ENCODE measurements at regions not wholly inside any gene's neighbourhood (a gene's known extent, or its start where the extent isn't known, plus 50 kb on each side); places are given as distances from the start of the nearest gene placed in this dataset.

DNA sequence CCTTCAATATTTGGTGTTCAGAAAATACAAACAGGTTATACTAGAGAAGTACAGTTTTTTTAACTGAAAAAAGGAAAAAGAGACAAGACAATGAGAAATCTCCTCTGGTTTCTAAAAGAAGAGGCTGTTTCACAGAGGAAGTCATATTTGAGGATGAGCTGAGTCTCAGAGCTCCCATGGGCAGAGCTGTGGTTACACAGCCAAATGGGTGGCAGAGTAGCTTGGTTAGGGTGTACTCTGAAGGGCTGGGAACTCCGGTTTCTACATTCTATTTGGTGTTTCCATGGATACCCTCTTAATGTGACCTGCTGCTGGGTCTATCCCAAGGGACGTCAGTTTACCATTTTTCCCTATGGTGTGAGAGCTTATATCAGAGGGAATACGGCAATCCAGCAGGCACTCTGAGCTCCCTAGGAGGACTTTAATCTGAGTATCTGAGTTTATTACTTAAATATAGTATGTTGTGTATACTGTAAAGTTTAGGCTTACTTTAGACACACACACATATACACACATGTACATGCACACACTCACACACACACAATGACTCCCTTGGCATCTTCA lies 74.2 kb downstream of the CYRIA start:
- TF ChIP-seq POLR2A (IDR thresholded peaks at IDR 0.05; ENCODE audit: extremely low read depth, insufficient read length): no peak
- TF ChIP-seq, protein P1, sequence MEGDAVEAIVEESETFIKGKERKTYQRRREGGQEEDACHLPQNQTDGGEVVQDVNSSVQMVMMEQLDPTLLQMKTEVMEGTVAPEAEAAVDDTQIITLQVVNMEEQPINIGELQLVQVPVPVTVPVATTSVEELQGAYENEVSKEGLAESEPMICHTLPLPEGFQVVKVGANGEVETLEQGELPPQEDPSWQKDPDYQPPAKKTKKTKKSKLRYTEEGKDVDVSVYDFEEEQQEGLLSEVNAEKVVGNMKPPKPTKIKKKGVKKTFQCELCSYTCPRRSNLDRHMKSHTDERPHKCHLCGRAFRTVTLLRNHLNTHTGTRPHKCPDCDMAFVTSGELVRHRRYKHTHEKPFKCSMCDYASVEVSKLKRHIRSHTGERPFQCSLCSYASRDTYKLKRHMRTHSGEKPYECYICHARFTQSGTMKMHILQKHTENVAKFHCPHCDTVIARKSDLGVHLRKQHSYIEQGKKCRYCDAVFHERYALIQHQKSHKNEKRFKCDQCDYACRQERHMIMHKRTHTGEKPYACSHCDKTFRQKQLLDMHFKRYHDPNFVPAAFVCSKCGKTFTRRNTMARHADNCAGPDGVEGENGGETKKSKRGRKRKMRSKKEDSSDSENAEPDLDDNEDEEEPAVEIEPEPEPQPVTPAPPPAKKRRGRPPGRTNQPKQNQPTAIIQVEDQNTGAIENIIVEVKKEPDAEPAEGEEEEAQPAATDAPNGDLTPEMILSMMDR (IDR thresholded peaks at IDR 0.05; ENCODE audit: low read depth, low read length): no peak
- TF ChIP-seq, protein P2, sequence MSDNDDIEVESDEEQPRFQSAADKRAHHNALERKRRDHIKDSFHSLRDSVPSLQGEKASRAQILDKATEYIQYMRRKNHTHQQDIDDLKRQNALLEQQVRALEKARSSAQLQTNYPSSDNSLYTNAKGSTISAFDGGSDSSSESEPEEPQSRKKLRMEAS (IDR thresholded peaks at IDR 0.05; ENCODE audit: low read depth, low read length): no peak
- no peak for TF ChIP-seq MYC (IDR thresholded peaks at IDR 0.05; ENCODE audit: low read depth, low read length)

Data from NB4 (cell line).